Transverse colon (tissue), 3 donors: ENCODE measurements at regions not wholly inside any gene's neighbourhood (a gene's known extent, or its start where the extent isn't known, plus 50 kb on each side); places are given as distances from the start of the nearest gene placed in this dataset.

Experiments
- CTCF ChIP-seq, 5 experiments: fragments of 200-600 bp in 3 of 5; fragments of 450-650 bp in 2 of 5; sonication (generic) in 3 of 5; IDR thresholded peaks; 1 replicate in 2 of 5; 2 replicates in 3 of 5; pipeline ENCODE4 v1.5.1; 2016 to 2017; ENCODE audit warnings: antibody characterized with exemption in 5 of 5, inconsistent platforms in 3 of 5, mild to moderate bottlenecking in 2 of 5, moderate library complexity in 1 of 5
- POLR2A ChIP-seq: fragments of 450-650 bp; IDR thresholded peaks from one replicate; pipeline ENCODE4 v1.6.1; 2016; ENCODE audit warnings: antibody characterized with exemption, mild to moderate bottlenecking, moderate library complexity

DNA sequence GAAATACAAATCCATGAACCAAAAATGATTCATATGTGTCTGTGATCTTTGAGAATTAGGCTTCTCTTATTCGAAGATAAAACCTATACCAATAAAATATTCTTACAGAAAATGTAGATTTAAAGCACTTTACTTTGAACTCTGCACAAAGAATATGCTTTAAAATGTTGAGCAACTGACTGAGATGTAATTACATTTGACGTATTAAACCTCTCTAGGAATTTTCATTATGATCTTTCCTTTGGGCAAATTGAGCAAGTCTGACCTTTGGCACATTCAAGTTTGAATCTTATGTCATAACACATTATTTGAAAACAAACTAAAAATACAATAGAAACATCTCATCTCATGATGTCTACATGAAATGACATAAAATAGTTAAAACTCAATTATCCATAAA lies 69.2 kb upstream of the AHR start:
- TF ChIP-seq CTCF (IDR thresholded peaks at IDR 0.05) (no peak), POLR2A (no peak)
